RWPE1 (cell line): ENCODE measurements at regions not wholly inside any gene's neighbourhood (a gene's known extent, or its start where the extent isn't known, plus 50 kb on each side); places are given as distances from the start of the nearest gene placed in this dataset.

ENCODE experiments used
- CTCF ChIA-PET: fragments of 350-600 bp; sonication (Branson Sonifier 250); formaldehyde crosslinking; extraction: SDS; loops from one replicate; lab custom pipeline; 2021; lab: Yijun Ruan, JAX
- POLR2A ChIA-PET: fragments of 400-600 bp; formaldehyde crosslinking; extraction: SDS; loops from one replicate; lab custom pipeline; 2020; ENCODE audit warnings: antibody characterized with exemption; ENCODE audit not compliant: low non-redundant PET; lab: Yijun Ruan, JAX
- DNase-seq: peaks from one replicate; pipeline ENCODE4 v3.0.0; 2012; ENCODE audit warnings: low spot score
- H3K27ac ChIP-seq: fragments of 450-650 bp; 2 replicates; pipeline ENCODE4 v1.5.1; 2017
- TF ChIP-seq, protein P1 (sequence below): fragments of 450-650 bp; conservative IDR thresholded peaks from 2 replicates; pipeline ENCODE4 v1.5.1; 2017; ENCODE audit warnings: low read depth, mild to moderate bottlenecking

DNA sequence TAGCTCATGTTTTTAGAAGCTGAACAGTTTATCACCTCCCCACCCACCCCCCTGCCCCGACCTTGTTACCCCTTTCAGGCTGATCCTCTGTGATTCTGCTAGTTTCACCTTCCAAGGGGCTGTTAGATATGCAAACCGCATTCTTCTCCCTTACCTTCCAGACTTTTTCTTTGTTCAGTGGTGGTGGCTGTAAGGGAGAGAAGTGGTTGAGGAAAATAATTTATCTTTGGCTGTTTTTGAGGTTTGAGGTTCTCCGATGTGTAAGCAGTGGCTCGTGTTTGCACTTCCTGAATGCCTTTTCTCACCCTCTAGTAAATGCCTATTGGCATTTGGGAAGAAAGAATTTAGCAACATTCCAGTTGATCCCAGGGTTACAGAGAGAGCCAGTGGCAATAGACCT lies 69.4 kb upstream of the KCNG1 start:
- no peak for DNase-seq
- no peak overlapping the region for H3K27ac ChIP-seq
- TF ChIP-seq, protein P1, sequence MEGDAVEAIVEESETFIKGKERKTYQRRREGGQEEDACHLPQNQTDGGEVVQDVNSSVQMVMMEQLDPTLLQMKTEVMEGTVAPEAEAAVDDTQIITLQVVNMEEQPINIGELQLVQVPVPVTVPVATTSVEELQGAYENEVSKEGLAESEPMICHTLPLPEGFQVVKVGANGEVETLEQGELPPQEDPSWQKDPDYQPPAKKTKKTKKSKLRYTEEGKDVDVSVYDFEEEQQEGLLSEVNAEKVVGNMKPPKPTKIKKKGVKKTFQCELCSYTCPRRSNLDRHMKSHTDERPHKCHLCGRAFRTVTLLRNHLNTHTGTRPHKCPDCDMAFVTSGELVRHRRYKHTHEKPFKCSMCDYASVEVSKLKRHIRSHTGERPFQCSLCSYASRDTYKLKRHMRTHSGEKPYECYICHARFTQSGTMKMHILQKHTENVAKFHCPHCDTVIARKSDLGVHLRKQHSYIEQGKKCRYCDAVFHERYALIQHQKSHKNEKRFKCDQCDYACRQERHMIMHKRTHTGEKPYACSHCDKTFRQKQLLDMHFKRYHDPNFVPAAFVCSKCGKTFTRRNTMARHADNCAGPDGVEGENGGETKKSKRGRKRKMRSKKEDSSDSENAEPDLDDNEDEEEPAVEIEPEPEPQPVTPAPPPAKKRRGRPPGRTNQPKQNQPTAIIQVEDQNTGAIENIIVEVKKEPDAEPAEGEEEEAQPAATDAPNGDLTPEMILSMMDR, result no peak
- POLR2A ChIA-PET, result no interaction called here
- CTCF ChIA-PET, result interaction anchor here (0.5 to 0.9 kb wide), 3 partner anchors 19 to 86 kb away, joined by 3 to 8 read pairs (median 3); no protein-coding TSS in a partner anchor

DNA sequence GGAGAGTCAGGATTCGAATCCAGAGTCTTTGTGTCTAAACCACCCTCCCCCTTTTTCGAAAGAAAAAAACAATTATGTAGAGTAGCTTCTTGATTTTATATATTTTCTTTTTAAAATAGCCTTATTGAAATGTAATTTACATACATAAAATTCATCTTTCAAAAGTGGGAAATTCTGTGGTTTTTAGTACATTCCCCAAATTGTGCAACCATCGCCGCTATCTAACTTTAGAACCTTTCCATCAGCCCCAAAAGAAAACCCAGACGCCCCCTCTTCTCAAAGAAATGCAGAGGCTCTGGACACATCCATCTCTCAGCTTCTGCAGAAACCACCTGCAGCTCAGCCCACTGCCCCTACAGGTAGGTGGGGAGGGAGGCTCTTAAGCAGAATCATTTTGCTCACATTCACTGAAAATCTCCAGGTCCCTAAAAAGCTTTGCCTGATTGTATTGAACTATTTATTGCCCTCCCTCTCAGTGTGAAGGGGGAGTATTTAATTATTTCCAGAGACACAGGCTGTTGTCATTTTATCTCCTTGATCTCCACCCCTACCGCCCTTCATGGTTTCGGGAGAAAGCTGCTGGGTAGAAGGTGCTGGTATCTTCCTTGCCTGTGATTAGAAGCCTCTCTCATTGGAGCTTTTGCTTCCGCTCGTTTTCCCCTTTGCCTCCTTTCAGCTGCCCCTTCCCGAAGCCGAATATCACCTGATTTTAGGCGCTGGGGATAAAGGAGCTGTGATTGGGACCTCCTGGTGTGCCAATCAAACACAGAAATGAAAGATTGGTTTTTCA lies 68.7 kb upstream of the KCNG1 start:
- H3K27ac ChIP-seq, result no peak overlapping the region
- CTCF ChIA-PET, result interaction anchor here (0.5 to 0.9 kb wide), 4 partner anchors 17 to 85 kb away, joined by 3 to 8 read pairs (median 3); no protein-coding TSS in a partner anchor
- no peak for DNase-seq
- TF ChIP-seq, protein P1, result no peak
- POLR2A ChIA-PET, result no interaction called here

DNA sequence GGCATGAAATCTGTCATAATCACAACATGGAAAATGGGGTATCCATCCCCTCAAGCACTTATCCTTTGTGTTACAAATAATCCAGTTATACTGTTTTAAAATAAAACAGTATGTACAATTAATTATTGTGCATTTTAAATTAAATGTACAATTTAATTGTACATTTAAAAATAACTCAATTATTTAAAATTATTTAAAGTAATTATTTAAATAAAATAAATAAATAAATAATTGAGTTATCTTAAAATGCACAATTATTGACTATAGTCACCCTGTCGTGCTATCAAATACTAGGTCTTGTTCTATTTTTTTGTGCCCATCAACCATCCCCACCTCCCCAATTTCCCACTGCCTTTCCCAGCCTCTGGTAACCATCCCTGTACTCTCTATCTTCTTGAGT lies 66.9 kb upstream of the KCNG1 start:
- no peak for DNase-seq
- ChIA-PET POLR2A (no interaction called here), CTCF (no interaction called here)

DNA sequence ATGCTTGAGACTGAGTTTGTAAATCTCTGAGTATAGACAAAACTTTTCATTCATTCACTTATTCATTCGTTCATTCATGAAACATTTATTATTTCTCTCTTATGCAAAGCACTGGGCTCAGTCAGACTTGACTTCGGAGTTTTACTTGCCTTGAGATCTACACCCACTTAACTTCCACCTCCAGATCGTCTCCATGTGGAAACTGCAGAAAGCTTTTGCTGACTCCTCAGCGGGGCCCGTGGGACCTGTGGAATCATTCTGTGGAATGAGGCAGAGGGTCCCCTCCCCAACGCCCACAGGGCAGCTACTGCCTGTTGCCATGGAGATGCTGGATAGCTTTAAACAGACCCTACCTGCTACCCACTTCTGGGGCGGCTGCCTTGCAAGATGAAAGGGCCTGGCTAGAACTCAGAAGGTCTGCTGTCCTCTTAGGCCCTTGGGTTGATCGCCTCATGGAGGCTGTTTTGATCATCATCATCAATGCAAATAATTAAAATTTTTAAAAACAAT lies 66.4 kb upstream of the KCNG1 start:
- ChIA-PET POLR2A (no interaction called here), CTCF (no interaction called here)
- no peak overlapping the region for H3K27ac ChIP-seq
- DNase-seq, result no peak
- TF ChIP-seq, protein P1, result no peak

More for the DNA sequence above, 66.9 kb upstream of the KCNG1 start:
- no peak overlapping the region for H3K27ac ChIP-seq
- TF ChIP-seq, protein P1, result no peak

DNA sequence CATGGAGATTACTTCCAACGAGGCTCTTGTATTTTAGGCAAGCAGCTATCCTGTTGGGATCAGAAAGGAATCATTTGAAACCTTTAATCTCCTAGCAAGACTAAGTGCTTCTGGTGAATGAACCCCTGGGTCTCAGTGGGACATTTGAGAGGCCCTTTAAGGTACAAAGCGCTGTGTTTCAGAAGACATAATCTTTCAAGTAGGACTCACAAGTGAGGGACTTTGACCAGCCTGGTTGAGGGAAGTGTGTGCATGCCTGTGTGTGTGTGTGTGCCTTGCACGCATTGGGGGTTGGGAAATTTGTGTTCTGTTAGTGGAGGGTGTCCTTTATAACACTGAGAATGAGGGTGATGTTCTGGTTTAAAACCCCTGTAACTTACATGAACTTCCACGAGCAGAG lies 64.4 kb upstream of the KCNG1 start:
- ChIA-PET CTCF (interaction anchor here (0.6 kb wide), 1 partner anchor 52 kb away, joined by 6 read pairs; no protein-coding TSS in a partner anchor), POLR2A (no interaction called here)
- TF ChIP-seq, protein P1, result no peak
- DNase-seq, result no peak
- no peak overlapping the region for H3K27ac ChIP-seq

DNA sequence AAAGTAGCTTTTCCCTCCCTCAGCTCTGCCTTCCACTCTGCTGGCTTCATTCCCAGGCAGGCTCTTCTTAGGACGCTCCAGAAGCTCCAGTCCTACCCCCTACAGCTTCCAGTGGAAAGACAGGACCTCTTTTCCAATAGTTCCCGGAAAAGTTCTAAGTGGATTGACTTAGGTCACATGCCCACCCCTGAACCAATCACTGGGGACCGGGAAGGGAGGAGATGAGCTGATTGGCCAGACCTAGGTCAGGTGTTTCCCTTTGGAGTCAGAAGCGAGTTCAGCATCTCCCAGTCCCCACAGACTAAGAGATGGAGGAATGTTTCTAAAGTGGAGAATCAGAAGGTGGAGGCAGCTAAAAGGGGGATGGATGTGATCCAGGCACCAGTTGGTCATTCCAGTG lies 62.9 kb upstream of the KCNG1 start:
- CTCF ChIA-PET, result no interaction called here
- H3K27ac ChIP-seq, result no peak overlapping the region
- POLR2A ChIA-PET, result no interaction called here
- no peak for DNase-seq
- TF ChIP-seq, protein P1, result no peak
